AG09319 (cell line): ENCODE measurements at regions not wholly inside any gene's neighbourhood (a gene's known extent, or its start where the extent isn't known, plus 50 kb on each side); places are given as distances from the start of the nearest gene placed in this dataset.

ENCODE experiments used
- DNase-seq: peaks from one replicate; pipeline ENCODE4 v3.0.0-alpha.2; 2010; ENCODE audit warnings: low read depth; ENCODE audit errors: extremely low read depth
- CTCF ChIP-seq: IDR thresholded peaks from 2 replicates; pipeline ENCODE4 v1.5.1; 2011; ENCODE audit warnings: low read depth, mild to moderate bottlenecking, inconsistent platforms, low read length, moderate library complexity

- TF ChIP-seq CTCF, result no peak
- DNase-seq, result no peak
These were observed 97.4 kb downstream of the DDX1 start for GRCh38 chr2:15688924-15689568.

- no peak for DNase-seq
- TF ChIP-seq CTCF, result no peak
These were observed 98.0 kb downstream of the DDX1 start for GRCh38 chr2:15689654-15690053.

GRCh38 chr2:15691586-15692310 lies 100.1 kb downstream of the DDX1 start:
- DNase-seq, result no peak
- no peak for TF ChIP-seq CTCF

GRCh38 chr2:15692551-15693377 lies 101.1 kb downstream of the DDX1 start:
- no peak for TF ChIP-seq CTCF
- no peak for DNase-seq

- DNase-seq, result no peak
- TF ChIP-seq CTCF, result no peak
These were observed 101.7 kb downstream of the DDX1 start for GRCh38 chr2:15693382-15693781.

GRCh38 chr2:15693926-15694588 lies 102.4 kb downstream of the DDX1 start:
- no peak for DNase-seq
- TF ChIP-seq CTCF, result no peak

- DNase-seq, result no peak
- TF ChIP-seq CTCF, result no peak
These were observed 102.9 kb downstream of the DDX1 start for GRCh38 chr2:15694589-15694986.
